ENCODE measurements at regions not wholly inside any gene's neighbourhood (a gene's known extent, or its start where the extent isn't known, plus 50 kb on each side); places are given as distances from the start of the nearest gene placed in this dataset.

- DNase-seq (ENCODE audit: low spot score) (no peak), ATAC-seq (no peak)
- Mint-ChIP-seq H3K27ac (no peak overlapping the region), H3K27me3 (ENCODE audit: low read depth) (no peaks in the 10 kb centered on the region), H3K4me1 (peaks cover 8% of the 10 kb centered on the region), H3K36me3 (no peaks in the 10 kb centered on the region), H3K4me3 (no peak overlapping the region), H3K9me3 (no peaks in the 10 kb centered on the region)
- ChIA-PET POLR2A (interaction anchor here (0.6 kb wide), 1 partner anchor 196 kb away, joined by 6 read pairs; no protein-coding TSS in a partner anchor), CTCF (interaction anchor here (3.7 kb wide), 1 partner anchor 13 kb away, joined by 17 read pairs; no protein-coding TSS in a partner anchor)
- TF ChIP-seq NR3C1 (CRISPR knock-in tag; conservative IDR thresholded peaks at IDR 0.05; ENCODE audit: low read depth) (no peak), PREB (CRISPR knock-in tag; IDR thresholded peaks at IDR 0.05; ENCODE audit: borderline replicate concordance) (no peak), ZNF425 (CRISPR knock-in tag; conservative IDR thresholded peaks at IDR 0.05) (no peak), NR1H2 (CRISPR knock-in tag; IDR thresholded peaks at IDR 0.05) (no peak), ESRRA (CRISPR knock-in tag; IDR thresholded peaks at IDR 0.05; ENCODE audit: borderline replicate concordance) (no peak), MXD4 (CRISPR knock-in tag; IDR thresholded peaks at IDR 0.05; ENCODE audit: borderline replicate concordance) (no peak), NR2C2 (CRISPR knock-in tag; IDR thresholded peaks at IDR 0.05) (no peak), ZNF121 (CRISPR knock-in tag; IDR thresholded peaks at IDR 0.05) (no peak), ERG (CRISPR knock-in tag; IDR thresholded peaks at IDR 0.05) (no peak), PRRX2 (CRISPR knock-in tag; IDR thresholded peaks at IDR 0.05) (no peak), ZNF416 (CRISPR knock-in tag; IDR thresholded peaks at IDR 0.05) (no peak), E2F1 (CRISPR knock-in tag; IDR thresholded peaks at IDR 0.05) (no peak), SOX15 (CRISPR knock-in tag; IDR thresholded peaks at IDR 0.05) (no peak), E2F4 (CRISPR knock-in tag; IDR thresholded peaks at IDR 0.05; ENCODE audit: borderline replicate concordance, low read depth) (no peak), GTF2I (CRISPR knock-in tag; conservative IDR thresholded peaks at IDR 0.05) (no peak), CDX4 (CRISPR knock-in tag; IDR thresholded peaks at IDR 0.05; ENCODE audit: borderline replicate concordance) (no peak), MLX (CRISPR knock-in tag; IDR thresholded peaks at IDR 0.05) (no peak), OVOL2 (CRISPR knock-in tag; IDR thresholded peaks at IDR 0.05; ENCODE audit: borderline replicate concordance) (no peak), ZNF532 (CRISPR knock-in tag; IDR thresholded peaks at IDR 0.05; ENCODE audit: borderline replicate concordance) (no peak)
These were observed 54.1 kb upstream of the CNEP1R1 start for GRCh38 chr16:49970797-49971431.
